Neural progenitor cell (in vitro differentiated cells): ENCODE measurements at regions not wholly inside any gene's neighbourhood (a gene's known extent, or its start where the extent isn't known, plus 50 kb on each side); places are given as distances from the start of the nearest gene placed in this dataset.

ENCODE experiments used
- EZH2 ChIP-seq: fragments of 200-600 bp; sonication (generic); IDR thresholded peaks from 2 replicates; pipeline ENCODE4 v1.6.1; 2017; ENCODE audit warnings: antibody characterized with exemption, mild to moderate bottlenecking, moderate library complexity
- EZH2phosphoT487 ChIP-seq: fragments of 200-600 bp; sonication (generic); IDR thresholded peaks from 2 replicates; pipeline ENCODE4 v1.6.1; 2017; ENCODE audit warnings: antibody characterized with exemption
- TF ChIP-seq, protein P1 (sequence below): fragments of 200-600 bp; sonication (generic); IDR thresholded peaks from 2 replicates; pipeline ENCODE4 v1.5.1; 2017; ENCODE audit warnings: antibody characterized with exemption, mild to moderate bottlenecking

DNA sequence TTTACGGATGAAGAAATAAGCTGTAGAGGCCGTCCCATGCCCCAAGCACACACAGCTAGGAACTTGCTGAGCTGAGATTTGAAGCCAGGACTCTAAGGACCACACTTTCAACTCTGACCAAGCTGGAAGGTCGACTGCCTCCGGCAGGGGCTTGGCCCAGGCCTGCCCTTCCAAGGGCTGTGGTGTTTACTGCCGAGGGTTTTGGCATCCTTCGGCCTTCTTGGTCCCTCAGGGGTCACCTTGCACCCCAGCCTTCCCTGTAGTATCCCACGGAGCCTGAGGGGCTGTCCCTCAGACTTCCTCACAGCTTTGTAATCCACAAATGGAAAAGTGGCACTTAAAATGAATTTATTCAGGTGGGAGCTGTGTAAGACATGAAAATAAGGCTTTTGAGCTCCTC, 83.7 kb upstream of the SPRY4 start:
- TF ChIP-seq, protein P1, sequence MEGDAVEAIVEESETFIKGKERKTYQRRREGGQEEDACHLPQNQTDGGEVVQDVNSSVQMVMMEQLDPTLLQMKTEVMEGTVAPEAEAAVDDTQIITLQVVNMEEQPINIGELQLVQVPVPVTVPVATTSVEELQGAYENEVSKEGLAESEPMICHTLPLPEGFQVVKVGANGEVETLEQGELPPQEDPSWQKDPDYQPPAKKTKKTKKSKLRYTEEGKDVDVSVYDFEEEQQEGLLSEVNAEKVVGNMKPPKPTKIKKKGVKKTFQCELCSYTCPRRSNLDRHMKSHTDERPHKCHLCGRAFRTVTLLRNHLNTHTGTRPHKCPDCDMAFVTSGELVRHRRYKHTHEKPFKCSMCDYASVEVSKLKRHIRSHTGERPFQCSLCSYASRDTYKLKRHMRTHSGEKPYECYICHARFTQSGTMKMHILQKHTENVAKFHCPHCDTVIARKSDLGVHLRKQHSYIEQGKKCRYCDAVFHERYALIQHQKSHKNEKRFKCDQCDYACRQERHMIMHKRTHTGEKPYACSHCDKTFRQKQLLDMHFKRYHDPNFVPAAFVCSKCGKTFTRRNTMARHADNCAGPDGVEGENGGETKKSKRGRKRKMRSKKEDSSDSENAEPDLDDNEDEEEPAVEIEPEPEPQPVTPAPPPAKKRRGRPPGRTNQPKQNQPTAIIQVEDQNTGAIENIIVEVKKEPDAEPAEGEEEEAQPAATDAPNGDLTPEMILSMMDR, result no peak
- no peak for TF ChIP-seq EZH2
- no peak for TF ChIP-seq EZH2phosphoT487
